ENCODE measurements at regions not wholly inside any gene's neighbourhood (a gene's known extent, or its start where the extent isn't known, plus 50 kb on each side); places are given as distances from the start of the nearest gene placed in this dataset.

DNA sequence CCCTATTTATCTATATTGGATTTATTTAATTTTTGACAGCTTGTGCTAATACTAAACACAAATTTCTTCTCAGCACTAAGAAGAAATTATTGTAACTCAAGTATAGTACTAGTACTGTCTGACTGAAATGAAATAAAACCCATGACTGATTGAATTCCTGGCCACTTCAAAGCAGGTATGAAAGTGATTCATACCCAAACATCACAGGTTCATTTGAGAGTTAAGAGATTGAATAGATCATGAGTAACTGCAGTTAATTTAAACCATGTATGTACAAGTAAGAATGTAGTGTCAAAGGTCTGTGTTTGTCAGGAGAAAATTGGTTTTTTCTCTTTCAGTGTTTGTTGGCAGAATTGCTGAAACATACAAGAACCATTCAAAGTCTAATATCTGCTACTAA is 332.0 kb upstream of the GRM7 start:
- no peak for DNase-seq

DNA sequence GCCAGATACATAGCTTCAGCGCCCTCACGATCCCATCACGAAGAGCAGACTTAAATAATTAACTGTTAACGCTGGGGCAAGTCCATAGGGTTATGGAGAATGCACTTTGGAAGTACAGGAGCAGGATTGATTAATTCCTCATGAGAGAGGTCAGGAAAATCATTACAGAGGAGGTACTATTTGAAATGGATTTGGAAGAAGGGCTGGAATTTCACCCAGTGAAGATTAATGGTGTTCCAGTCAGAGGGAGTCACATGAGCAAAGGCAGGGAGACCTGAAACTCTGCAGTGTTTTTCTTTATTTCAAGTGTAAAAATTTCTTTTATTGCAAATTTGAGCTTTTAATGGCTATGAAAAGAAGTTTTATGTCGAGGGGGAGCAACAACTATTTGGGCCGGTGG is 329.8 kb upstream of the GRM7 start:
- DNase-seq = no peak

DNA sequence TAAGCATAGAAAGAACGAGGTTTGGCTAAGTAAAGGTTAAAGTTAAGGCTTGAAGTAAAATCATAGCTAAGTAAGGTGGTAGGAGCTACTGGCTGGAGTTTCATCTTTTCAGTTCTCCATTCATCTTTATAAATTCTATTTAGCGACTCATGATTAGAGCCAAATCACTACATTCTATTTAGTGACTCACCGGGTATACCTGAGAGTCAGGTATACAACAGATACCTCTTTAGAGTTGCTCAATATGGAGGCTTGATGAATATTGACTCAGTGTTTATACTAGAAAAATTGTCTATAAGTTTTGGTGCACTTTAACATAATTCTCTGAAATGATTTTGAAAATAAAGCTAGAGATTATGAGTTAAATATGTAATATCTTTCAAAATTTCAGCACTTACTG is 328.8 kb upstream of the GRM7 start:
- DNase-seq = no peak

DNA sequence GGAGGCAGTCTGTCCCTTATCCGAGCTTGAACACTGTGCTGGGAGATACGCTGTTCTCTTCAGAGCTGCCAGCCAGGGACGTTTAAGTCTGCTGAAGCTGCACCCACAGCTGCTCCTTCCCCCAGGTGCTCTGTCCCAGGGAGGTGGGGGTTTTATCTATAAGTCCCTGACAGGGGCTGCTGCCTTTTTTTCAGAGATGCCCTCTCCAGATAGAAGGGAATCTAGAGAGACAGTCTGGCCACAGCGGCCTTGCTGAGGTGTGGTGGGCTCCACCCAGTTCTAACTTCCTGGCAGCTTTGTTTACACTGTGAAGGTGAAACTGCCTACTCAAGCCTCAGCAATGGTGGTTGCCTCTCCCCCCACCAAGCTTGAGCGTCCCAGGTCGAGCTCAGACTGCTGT is 319.9 kb upstream of the GRM7 start:
- DNase-seq = no peak

DNA sequence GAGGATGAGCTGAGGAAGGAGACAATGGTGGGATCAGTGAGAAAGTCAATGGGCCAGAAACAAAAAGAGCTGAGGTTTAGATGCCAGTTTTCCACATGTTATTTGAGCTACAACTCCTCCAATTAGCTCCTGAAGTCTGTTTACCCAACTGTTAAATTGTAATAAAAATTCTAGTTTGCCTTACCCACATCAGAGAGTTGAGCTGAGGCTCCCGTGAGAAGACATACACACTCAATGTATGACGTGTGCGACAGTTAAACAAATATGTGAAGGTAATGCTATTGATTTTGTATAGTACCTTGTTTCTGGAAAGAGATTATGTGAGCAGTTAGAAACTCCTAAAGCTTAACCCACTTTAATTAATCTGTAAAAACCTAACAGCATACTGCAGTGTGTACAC is 318.1 kb upstream of the GRM7 start:
- DNase-seq = no peak

DNA sequence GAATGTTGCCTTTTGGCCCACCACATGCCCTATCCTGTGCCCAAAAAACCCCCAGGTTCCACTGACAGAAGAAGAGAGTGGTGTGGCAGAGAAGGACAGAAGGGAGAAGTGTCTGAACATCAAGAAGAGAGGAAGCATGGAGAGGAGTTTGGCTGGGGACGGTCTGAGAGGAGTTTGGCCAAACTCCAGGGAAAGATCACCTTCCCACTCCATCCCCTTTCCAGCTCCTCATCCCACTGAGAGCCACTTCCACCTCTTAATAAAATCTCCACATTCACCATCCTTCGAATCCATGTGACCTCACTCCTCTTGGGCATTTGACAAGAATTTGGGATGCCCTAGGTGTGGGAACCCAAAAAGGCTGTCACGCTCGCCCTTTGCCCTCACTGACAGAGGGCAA is 311.6 kb upstream of the GRM7 start:
- no peak for DNase-seq

DNA sequence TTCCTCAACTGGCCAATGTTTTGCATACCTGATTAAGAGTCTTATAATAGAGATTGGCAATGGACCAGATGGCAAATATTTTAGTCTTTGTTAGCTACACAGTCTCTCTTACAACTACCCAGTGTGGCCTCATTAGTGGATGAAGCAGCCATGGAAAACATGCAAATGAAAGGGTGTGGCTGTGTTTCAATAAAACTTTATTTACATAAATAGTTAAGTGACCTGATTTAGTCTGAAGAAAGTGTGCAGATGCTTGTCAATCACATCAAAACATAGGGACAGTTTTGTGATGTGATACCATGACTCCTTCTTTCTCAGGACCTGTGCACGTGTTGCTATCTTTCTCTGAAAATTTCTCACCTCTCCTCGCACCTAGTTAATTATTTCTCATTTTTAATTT is 309.8 kb upstream of the GRM7 start:
- DNase-seq = no peak

DNA sequence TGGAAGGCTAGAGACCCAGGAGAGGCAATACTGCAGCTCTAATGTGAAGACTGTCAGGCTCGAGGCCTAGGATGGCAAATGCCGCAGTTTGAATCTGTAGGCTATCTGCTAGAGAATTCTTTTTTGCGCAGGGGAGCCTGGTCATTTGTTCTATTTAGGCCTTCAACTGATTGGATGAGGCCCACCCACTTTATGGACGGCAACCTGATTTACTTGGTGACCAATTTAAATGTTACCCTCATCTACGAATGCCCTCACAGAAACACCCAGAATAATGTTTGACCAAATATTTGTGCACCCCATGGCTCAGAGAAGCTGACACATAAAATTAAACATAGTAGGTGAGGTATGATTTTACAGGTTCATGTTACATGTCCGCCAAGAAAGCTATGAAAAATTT is 300.7 kb upstream of the GRM7 start:
- DNase-seq = no peak

DNA sequence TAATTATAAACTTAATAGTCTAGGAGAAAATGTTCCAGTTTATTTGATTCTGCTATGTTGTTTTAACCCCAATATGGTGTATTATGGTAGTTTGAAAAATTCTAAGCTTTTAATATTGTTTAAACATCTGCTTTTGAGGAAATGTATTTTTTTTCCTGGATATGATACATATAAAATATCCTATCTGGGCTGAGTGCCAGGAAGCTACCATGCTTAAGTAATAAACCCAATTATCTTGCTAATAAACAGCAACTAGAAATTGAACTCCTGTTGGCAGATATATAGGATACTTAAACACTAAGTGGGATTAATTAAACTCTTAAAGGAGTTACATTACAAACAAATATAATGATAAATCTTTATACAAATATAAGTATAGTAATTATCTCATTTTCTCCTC is 293.7 kb upstream of the GRM7 start:
- DNase-seq = no peak

DNA sequence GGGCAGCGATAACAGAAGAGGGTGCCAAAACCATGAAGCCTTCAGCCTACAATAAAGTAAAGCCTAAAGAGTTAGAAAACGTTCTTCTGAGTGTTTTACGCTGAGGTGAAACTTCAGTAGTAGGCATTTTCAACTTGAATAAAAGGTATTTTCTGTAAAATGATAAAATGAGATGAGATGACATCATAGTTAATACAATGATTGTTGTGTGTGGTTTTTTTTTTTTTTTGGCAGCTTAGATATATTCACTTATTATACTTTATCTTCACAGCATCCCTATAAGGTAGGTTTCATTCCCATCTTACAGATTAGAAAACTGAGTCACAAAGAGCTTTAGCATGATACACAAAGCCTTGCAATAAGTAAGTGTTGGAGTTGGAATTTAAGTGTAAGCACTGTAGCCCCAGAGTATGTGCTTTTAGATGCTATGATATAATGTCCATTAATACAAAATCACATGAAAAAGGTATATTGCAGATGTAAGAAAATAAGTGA is 291.9 kb upstream of the GRM7 start:
- DNase-seq = no peak

DNA sequence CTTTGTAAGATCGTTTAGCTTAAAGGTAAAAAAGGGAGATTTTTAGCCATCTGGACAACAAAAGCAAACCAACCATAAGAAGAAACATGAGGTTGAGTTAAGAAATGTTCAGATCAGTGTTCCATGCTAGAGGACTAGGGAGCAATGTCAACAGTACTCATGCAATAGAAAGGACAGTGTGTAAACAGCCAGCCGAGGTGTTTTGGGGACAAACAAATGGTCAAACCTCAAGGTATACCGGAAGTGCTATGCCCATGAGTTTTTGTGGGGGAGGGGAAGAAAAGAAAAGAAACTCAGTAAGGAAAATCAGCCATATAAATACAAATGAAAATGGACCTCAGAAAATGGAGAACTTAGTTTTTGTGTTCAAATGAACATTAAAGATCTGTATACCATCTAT is 289.5 kb upstream of the GRM7 start:
- DNase-seq = no peak

DNA sequence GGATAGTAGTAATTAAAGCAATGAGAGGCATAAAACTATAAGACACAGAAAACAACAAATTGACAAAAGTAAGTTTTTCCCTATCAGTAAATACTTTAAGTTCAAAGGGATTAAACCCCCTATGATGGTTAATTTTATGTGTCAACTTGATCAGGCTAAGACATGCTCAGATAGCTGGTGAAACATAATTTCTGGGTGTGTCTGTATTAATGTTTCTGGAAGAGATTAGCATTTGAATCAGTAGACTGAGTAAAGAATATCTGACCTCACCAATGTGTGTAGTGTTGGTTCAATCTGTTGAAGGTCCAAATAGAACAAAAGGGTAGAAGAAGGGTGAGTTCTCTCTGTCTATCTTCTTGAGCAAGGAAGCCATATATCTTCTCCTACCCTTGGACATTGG is 283.3 kb upstream of the GRM7 start:
- DNase-seq = no peak

DNA sequence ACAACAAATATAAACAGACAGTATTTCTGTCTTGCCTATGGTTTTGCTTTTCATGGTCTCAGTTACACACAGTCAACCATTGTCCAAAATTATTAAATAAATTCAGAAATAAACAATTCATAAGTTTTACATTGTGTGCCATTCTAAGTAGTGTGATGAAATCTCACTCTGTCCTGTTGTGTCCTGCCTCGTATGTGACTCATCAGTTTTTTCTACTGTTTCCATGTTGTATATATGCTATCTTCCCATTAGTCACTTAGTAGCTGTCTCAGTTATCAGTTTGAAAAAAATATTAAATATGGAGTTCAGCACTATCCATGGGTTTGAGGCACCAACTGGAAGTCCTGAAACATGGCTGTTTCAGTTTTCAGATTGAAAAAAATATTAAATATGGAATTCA is 282.4 kb upstream of the GRM7 start:
- no peak for DNase-seq

DNA sequence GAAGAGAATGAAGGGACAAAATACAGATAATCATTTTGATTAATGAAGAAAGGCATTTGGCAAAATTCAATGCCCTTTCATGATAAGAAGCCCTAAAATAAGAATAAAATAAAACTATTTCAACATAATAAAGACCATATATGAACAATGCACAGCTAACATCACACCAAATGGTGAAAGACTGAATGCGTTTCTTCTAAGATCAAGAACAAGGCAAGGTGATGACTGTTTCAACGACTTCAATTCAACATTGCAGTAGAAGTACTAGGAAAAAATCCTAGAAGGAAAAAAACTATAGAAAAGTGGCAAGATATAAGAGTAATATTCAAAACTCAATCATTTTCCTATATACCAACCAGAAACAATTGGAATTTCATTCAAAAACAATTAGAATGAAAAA is 280.1 kb upstream of the GRM7 start:
- DNase-seq = no peak

DNA sequence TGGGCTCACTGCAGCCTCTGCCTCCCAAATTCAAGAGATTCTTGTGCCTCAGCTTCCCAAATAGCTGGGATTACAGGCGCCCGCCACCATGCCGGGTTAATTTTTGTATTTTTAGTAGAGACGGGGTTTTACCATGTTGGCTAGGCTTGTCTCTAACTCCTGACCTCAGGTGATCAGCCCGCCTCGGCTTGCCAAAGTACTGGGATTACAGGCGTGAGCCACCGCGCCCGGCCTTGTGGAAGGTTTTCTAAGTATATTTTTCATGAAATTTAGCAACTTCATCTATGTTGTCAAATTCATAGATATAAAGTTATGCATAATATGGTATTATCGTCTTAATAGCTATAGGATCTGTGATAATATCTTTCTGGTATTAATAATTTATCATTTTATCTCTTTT is 275.6 kb upstream of the GRM7 start:
- no peak for DNase-seq

DNA sequence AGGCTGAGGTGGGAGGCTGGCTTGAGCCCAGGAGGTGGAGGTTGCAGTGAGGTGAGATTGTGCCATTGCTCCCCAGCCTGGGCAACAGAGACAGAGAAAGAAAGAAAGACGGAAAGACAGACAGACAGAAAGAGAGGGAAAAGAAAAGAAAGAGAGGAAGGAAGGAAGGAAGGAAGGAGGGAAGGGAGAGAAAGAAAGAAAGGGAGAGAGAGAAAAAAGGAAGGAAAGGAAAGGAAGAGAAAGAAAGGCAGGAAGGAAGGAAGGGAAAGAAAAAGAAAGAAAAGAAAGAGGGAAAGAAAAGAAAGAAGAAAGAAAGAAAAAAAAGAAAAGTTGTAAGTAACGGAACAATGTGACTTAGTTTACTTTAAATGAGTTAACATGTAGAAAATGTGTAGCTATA is 260.7 kb upstream of the GRM7 start:
- no peak for DNase-seq

DNA sequence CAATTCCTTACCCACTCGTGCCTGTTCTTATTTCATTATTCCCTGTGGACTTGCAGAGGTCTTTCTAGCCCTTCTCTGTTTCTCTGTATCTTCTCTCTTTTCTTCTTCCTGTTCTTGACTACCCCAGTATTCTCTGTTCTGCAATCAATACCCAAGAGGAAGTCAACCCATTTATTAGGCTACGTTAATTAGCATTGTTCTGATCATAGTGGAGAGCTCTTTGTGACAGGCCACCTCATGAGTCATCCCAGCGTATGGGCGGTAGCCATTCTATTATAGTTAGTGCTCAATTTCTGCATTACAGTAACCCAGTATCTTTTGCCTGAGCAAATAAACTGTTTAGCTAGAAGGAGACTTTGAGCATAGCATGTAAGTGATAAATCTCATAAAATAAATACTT is 259.5 kb upstream of the GRM7 start:
- DNase-seq = no peak

DNA sequence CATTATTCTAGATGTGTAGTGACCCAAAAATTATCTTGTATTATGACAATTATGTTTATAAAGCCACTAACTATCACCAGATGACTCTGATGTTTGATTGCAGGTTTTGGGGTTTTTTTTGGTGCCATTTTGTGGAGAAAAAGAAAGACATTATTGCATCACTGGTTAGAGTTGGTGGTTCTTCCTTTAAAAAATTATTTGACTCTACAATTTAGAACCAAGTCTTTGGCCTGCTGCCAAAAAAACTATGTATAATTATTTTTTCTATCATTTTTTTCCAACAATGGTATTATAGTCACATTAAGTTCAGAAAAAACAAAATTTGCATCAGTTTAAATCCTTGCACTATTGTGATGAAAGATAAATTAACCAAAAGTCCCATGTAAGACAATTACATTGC is 258.6 kb upstream of the GRM7 start:
- DNase-seq = no peak

DNA sequence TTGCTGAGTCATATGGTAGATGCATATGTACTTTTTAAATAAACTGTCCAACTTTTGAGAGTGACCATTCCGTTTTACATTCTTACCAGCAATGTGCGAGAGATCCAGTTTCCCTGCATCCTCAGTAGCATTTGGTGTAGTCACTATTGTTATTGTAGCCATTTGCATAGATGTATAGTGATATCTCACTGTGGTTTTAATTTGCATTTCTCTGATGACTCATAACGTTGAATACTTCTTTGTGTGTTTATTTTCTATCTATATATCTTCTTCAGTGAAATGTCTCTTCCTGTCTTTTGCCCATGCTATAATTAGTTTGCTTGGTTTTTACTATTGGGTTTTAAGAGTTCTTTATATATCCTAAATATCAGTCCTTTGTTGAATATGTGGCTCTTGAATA is 255.7 kb upstream of the GRM7 start:
- no peak for DNase-seq

DNA sequence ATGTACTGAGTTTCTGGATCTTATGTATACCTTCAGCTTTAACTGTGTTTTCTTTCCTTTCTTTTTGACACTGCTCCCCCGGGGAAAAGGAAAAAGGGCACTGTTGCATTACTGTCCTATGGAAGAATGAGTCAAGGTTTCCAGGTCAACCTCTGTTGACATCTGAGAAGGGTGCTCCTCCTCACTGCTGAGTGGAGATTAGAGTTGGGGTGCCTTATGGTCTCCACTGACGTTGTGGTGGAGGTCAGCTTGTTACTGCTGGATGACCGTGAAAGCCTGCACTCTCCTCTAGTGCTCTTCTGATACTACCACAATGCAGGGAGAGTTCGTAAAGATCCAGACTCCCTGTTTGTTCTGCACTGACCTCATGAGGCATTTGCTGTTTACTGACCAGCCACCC is 252.1 kb upstream of the GRM7 start:
- DNase-seq = no peak

DNA sequence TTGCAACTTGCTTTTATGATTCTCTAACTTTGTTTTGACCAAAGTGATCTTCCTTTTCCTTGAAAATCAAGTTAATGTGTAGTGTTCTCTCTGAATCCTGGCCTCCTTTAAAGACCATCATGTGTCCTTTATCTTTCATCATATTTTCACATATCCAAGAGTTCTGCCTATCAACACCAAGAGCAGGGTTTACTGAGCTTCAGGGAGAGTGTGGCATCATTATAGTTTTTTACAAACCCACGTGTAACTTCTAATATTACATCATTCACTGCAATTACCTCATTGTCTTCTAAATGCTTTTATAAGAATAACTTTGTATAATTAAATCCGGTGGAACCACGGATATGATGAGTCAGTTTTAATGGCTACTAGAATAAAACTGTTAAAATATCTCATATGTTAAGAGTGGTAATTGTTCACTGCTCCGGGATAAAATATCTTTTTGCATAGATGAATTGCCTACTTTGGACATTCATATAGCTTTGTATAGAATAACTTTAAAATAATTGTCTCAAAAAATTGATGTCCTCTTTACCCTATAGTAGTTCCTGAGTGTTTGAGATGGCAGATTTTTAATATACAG is 248.8 kb upstream of the GRM7 start:
- DNase-seq = no peak

DNA sequence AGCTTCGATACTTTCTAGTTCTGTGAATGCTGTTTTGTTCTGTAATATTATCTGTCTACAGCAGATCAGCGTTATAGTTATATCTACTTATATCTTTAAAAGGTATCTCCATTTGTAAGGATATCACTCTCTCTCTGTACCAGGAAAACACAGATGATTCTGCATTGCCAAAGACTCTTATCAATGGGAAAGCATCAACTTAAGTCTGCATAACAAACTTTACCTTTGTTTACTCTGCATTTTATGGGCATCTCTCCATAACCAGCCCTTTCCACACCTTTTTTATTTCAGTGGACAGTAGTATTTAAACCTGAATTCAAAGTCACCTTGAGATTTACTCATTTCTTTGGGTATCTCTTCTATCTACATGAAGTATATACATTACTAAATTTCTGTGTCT is 238.7 kb upstream of the GRM7 start:
- no peak for DNase-seq

DNA sequence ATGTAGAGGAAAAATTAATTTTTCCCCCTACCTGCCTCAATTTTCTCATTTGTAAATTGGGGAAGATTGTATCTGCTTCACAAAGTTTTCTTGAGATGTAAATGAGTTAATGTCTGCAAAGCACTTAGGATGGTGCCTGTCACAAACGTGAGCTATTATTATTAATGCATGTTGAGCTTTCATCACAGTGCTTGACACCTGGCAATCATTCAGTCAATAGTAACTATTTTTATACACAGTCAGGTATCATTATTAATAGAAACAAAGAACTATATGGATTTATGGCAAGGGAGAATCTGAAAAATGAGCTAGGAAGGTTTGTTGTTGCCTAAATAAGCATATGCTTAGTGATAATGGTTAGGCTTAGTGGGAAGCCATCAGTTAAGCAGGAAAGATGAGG is 238.2 kb upstream of the GRM7 start:
- DNase-seq = no peak

DNA sequence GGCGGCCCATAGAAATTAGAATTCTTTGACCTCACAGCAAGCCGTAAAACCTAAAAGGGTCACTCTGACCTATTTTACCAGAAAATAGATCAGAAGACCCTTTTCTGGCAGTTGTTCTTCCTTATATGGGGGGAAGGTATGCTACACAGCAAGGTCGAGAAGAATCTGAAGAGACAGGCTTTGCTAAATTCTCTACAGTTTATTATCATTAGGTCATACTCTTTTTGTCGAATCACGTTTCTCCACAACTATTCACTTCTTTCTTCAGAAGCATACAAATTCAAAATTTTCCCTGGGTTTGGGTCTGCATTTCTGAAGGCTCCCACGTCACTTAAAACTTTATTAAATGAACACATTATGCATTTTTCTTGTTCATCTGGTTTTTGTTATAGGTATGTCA is 229.5 kb upstream of the GRM7 start:
- DNase-seq = no peak

DNA sequence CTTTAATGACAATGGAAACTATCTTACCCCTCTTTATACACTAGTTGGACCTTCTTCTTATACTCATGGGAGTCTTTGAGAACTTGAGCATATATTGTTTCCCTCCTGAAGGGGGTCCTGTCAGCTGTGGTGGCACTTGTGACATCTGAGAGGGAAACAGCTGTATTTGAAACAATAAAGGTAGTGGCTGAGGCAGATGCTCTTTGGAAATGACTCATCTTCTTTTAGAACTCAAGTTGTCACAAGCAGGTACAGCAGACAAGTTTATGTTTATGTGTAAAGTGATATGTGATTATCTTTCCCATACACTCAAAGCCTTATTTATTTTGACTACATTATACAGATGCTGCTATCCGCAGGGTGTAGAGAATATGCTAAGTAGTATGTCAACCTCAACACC is 220.0 kb upstream of the GRM7 start:
- no peak for DNase-seq

Measured in GOT3 (cell line).